ENCODE measurements at regions not wholly inside any gene's neighbourhood (a gene's known extent, or its start where the extent isn't known, plus 50 kb on each side); places are given as distances from the start of the nearest gene placed in this dataset.
"Not testable (repeated sequence)": the region's sequence is repeated elsewhere in the genome, so short reads cannot be mapped to it uniquely, and the experiment has no call there.

DNA sequence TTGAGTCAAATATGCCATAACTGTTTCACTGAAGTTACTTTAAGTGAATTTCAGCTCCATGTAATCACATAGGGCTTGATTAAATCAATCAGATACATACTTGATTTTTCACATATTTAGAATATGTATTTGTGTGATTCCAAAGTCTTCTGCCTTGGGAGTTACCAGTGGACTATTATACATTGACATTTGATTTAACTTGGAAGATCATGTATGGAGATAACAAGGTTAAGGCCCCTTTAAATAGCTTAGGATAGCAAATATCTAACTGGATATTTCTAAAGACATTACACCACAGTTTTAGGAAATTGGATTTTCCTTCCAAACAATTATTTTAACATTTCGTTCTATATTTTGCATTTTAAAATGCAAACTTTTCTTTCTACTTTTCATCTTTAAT is 405.0 kb downstream of the RAP2B start:
- DNase-seq = no peak

DNA sequence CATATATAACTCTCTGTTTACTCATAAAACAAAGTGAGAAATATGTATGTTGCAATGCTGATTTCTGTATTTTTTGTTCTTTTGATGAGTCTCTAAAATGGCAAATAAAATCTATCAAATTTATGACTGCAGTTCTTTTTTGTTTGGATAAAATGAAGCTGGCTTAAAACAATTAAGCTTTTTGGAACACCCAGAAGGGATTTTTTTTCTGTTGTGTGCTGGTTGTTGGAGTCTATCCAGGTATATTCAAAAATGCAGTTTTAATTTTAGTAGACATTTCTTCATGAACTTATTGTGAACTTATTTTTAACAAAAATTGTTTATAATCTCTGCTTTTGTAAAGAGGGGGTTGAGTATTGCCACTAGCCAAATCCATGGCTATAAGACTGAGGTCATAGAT is 405.5 kb downstream of the RAP2B start:
- DNase-seq = no peak

DNA sequence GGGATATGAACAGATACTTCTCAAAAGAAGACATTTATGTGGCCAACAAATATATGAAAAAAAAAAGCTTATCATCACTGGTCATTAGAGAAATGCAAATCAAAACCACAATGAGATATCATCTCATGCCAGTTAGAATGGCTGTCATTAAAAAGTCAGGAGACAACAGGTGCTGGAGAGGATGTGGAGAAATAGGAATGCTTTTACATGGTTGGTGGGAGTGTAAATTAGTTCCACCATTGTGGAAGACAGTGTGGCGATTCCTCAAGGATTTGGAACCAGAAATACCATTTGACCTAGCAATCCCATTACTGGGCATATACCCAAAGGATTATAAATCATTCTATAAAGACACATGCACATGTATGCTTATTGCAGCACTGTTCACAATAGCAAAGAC is 408.5 kb downstream of the RAP2B start:
- DNase-seq = not testable (repeated sequence)

DNA sequence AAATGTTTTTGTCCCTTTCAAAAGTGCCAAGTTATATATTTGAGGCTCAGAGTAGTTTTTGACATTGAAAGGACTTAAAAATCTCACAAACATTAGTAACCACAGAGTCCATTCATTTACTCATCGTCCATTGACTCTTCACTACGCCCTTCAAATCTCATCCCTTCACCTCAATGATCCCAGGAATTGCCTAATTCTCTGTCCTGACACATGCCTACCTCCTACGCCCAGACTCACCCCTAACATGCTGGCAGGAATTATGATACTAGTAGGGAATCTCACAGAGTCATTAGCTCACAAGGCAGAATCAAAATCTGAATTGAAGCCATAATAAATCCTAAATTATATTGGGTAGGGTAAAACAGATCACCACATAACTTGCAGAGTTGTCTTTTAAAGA is 410.1 kb downstream of the RAP2B start:
- no peak for DNase-seq

DNA sequence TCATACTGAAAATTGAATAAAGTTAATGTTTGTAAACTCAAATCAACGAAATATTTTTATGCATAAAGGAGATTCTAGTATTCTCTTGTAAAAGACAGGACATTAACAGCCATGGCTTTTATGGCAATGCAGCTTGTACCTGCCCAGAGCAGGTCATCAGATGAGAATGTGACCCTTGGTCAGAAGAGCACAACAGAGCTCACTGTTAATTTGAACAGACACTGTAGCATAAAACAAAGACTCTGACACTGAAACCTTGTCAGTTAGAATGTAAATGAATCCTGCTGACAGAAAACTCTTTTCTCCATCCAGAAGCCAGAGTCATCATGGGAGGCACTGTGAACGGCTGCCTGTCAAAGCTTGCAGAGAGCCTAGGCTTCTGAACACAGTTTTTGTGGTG is 410.6 kb downstream of the RAP2B start:
- DNase-seq = no peak

DNA sequence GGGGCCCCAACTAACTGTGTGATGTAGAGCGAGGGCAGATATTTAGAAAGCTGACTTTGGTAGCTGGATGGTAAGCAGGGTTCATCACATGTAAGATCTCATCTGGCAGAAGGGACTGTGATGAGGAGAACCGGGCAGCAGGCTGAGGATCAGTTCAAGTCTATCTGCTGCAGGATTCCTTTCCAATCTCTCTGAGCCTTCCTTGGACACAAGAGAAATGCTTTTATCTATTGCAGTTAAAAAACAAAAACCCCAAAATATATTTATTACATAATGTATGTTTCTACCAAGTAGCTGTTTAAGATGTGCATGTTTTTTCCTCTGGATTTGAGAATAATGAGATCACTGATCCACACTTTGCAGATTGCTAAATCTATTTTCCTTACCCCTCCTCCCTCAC is 411.5 kb downstream of the RAP2B start:
- no peak for DNase-seq

DNA sequence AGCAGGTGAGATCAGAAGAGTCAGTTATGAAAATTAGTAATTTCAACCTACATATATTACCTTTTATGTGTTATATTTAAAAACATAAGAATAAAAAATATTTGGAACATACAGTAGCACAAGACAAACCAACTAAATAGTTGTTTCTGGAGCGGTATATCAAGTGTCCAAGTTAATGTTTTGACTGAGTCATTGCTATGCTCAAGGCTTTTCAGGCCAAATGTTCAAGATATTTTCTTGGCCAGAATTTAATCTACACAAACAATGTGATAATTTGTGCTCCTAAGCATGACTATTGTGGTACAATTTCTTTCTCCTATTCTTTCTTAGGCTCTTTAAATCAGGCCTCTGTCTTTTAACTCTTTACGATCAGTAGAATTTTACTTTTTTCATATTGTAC is 412.4 kb downstream of the RAP2B start:
- no peak for DNase-seq

DNA sequence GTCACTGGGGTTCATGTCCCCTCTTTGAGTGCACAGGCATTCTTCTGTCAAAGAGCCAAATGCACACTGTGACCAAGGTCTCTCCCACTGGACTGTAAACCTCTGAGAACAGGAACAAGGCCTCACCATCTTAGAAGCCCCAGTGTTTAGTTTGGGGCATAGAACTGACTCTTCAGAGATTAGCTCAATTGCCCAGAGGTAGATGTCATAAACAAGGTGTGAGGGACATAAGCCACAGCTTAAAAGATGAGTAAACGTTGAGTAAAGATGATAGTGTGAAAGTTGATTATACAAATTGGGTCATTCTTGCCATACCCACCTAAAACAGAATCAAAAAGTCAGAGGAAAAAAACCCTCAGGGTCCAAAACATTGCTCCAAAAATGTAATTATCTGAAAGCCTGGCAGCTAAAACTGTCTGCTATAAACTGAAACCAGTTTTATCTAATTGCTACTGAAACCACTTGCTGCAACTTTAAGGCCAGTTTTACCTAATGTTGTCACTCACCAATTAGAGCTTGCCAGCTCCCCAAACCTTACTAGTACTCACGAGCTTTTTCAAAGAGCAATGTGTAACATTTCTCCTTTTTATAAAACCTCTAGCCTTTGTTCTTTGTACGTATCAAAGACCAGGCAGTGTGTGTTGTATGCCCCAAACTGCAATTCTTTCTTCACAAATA is 415.2 kb downstream of the RAP2B start:
- DNase-seq = no peak

DNA sequence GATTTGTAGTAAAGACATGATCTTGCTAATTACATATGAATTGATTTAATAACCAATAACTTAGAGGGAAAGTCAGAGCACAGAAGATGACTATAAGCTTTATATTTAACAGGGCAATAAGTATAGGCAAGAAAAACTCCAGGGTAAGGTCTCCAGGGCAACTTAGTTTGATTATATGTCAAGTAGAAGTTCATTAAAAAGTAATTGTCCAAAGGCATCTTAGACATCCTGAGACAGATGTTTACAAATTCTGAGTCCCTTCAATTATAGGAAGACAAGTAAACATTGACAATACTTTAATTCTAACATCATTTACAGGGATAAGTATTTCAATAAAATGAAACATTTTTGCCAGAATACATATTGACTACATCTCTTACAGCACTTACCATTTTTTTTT is 416.0 kb downstream of the RAP2B start:
- DNase-seq = no peak

DNA sequence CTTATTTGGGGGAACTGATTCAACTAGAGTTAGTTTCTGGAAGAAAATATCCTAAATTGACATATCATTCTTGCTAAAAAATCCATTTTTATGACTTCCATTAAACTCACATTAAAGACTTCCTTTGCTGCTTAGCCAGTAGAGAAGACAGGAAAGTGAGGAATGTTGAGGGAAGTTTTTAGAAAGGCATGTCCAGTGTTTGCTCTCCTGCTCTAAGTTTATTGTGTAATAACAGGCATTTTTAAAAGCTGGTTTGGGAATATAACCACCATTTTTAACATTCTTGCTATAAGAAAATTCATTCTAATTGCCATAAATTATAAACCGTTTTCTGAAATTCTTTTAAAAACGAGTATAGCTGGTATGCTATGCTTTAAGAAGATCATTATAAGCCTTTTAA is 428.0 kb downstream of the RAP2B start:
- DNase-seq = peak; percentile 22

DNA sequence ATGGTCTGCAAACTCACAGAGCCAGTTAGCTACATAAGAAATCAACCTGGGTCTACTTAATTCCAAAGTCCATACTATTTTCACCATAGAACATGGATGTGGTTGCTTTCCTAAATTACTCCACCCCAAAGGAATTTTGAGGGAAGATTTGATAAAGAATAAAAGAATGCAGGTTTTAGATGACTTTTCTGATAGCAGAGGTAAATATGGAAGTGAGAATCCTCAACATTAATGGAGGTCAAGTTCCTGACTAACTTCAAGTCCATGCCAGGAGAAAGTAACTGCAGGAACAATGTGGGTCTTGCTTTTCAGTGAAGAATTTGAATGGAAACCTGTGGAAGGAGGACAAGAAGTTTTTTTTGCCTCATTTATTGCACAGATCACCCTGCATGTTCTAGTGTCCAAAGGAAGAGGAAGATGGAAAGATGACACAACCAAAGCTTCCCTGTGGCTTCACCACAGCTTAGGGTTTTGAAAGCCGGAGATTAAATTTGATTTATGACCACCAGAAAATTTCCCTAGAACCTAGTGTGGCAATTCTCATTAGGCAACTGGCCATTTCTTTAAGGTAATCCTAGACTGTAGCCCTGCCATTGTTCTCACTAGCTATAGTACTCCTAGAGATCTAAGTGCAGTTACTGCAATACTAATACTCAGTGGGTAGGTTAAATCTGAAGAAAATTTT is 429.7 kb downstream of the RAP2B start:
- DNase-seq = peak; percentile 64

DNA sequence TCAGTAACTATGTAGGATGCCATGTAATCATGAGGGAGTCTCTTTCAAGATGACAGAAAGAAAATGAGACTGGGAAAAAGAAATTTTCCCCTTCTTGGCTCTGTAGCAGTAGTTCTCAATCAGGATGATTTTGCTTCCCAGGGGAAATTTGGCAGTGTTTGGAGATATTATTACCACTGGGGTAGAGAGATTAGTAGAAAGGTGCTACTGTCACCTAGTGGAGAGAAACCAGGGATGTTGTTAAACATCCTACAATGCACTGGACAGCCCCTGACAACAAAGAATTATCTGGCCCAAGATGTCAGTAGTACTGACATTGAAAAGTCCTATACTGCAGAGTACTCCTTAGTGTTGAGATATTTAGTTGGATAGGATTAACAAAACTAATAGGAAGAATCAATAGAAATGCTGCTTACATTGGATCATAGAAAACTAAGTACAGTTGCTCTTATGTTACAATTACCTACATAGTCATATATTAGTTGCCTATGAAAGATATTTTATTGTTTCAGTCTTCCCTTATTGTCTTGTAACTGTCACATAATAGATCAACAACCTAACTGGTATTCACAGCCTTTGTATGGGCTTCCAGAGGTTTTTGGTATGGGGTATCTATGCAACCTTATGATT is 433.3 kb downstream of the RAP2B start:
- peak; percentile 59 for DNase-seq

DNA sequence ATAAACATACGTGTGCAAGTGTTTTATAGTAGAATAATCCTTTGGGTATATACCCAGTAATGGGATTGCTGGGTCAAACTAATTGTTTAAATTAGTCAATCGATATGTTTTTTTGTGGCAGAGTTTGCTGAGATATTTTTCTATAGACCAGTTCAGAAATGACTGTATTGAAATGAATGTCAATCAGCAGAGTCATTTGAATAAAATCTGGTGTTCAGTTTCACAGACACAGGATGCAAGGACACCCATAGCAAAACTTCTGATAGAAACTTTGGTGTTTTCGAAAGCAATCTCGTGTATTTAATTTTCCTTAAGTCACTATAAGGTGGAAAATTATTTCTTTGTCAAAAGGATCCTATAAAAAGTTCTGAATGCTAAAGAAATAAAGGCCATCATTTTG is 434.4 kb downstream of the RAP2B start:
- no peak for DNase-seq

DNA sequence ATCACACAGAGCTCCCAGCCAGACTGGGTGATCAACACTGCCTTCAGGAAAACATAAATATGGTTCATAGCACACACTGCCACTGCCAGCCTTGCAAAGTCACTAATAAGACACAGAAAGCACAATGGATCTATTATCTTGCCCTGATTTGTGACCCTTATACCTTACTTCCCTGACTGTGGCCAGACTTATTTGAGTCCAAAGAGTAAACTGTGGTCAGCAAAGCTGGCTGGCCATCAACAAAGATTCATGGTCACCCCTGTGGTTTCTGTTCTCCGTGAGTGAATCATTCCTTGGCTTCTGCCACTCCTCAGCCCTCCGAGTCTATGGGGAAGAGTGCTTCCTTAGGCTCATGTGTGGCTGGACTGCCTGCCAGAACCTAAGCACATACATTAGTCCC is 437.7 kb downstream of the RAP2B start:
- DNase-seq = peak; percentile 77

DNA sequence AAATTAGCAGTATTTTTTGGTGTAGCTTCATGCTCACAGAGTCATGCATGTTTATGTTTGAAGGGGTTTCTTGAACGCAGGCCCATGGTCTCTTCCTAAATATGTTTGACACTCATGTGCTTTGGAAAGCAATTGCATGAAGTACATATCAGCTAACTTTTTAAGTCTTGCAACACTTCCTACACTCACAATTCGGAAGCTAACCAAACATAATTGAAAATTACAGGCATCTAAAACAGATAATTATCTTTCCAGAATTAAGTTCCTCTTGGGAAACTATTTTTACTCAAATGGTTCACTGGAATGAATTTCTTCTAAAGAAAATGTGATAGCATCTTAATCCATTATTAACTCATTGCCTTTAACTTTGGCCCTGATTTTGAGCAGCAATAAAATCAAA is 438.9 kb downstream of the RAP2B start:
- no peak for DNase-seq

DNA sequence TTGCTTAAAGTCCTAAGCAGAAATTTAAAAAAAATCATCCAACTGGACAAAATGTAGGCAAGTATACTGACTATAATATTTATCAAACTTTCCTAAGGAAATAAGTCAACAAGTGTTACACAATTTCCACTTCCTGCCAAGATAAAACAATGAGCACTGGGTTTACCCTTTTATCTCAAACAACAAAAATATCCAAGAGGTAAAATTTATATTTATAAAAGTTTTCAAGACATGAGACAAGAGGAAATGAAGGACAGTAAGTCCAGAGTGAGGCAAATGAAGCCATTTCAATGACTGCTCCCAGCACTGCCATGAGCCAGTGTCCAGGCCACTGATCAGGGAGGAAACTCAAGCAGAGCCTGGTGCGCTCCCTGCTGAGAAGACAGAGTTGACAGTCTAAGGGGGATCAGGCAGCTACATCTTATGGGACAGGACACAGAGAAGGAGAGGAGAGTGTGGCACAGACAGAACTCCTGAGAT is 439.4 kb downstream of the RAP2B start:
- no peak for DNase-seq

DNA sequence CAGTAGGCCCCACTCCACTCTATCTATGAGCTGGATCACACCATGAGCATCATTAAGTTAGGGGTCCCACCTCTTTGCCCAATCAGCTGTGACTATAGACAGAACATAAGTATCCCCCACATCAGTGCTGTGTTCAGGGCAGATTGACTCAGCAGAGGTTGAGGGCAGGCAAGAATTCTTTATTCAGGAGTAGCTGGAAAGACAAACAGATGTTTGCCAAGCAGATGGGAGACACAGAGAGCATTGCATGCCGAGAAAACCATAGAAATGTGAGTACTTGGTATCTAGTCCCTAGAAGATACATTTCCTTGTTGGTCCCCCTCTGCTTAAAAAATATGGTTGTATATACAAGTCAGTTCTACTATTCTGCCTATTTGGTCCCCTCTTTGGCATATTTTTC is 440.8 kb downstream of the RAP2B start:
- no peak for DNase-seq

DNA sequence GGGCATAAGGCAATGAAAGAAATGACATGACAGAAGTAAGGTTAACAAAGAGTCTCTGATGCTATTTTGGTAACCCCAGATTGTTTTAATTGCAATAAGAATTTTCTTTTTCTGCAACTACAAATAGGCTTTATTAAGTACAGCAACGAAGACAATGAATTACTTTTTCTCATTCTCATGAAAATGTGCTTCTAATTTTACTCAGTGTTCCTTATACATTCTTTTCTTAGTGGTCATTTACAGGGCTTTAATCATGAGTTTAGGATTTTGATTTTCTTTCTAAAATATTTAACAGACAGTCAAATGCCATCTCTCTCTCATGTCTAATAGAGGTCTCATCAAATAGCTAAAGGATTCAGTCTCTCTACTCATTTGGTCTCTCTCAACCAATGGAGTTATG is 452.1 kb downstream of the RAP2B start:
- peak; percentile 58 for DNase-seq

DNA sequence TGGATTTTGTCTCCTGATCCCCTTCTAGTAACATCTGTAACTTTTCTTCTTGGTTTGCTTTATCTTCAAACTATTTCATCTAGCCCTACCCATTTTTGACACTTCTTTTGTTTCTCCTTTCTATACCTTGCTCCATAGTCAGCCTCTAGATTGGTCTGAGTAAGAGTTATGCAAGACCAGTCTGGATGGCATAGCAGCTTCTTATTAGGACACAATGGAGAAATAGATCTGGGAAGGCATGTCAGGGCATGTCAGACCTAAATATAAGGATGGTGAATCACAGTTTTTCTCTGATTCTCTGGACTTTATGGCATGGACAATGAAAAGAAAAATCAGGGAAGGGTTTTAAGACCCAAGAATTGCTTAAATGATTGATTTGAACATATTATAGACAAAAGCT is 452.5 kb downstream of the RAP2B start:
- peak; percentile 75 for DNase-seq

DNA sequence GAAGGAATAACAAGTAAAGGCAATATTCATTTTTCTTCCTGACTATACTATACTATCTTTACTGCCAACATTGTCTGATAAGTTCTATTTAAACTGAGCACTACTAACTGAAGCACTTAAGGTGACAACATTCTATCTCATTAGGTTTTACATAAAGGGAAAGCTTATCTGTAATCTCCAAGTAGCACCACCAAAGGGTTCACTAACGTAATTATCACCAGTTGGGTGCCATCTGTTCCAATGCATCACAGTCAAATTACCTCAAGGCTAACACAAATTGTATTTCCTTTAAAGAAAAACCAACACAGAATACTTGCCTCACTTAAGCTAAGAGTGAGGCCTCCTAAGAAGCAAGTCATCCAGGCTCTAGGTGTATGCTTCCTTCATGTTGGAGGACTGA is 453.8 kb downstream of the RAP2B start:
- DNase-seq = no peak

DNA sequence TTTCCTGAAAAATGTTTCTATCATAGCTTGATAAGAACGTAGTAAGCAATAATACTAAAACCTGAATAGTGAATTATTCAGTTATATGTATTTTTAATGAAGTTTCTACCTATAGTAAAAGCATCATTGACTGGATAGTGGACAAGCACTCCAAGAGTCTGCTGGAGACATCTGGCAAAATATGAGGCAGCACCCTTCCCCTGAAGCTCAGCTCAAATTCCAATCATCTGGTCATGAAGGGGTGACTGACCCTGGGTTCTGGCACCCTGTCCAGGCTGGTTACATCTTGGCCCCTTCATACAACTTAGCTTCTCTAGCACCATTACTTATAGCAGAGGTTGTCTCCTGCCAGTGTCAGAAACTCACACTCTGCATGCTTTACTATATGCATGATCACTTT is 455.4 kb downstream of the RAP2B start:
- no peak for DNase-seq

DNA sequence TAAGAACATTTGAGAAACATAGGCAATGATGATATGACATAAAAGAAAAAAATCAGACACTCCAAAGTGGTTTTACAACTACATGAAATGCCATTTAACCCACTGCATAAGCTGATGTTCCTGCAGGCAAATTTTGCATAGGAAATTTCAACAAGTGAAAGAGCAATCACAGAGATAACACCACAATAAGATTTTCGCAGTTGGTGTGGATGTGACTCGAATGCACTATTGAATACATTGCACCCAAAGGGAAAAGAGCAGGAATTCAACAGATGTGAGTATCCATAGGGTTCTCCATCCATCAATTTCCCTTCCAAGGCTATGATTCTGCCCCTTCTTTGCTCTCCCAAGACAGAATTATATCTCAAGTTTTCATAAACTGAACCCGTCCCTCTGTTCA is 456.1 kb downstream of the RAP2B start:
- DNase-seq = no peak

DNA sequence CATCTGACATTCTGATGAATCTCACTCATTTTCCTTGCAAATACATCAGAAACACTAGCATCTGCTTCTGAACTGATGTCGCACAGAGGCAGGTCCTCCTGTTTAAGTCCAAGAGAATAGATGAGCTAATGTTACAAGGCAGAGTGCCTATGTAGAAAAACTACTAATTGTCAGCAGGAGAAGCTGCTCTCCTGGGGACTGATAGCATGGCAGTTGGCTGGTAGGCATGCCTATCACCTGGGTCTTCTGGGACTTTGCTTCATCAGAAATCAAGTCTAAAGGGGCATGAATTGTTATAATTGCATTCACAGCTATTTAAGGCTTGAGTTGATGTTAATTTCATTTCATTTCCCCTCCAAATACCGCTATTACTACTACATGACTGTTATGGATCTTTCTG is 457.2 kb downstream of the RAP2B start:
- no peak for DNase-seq

DNA sequence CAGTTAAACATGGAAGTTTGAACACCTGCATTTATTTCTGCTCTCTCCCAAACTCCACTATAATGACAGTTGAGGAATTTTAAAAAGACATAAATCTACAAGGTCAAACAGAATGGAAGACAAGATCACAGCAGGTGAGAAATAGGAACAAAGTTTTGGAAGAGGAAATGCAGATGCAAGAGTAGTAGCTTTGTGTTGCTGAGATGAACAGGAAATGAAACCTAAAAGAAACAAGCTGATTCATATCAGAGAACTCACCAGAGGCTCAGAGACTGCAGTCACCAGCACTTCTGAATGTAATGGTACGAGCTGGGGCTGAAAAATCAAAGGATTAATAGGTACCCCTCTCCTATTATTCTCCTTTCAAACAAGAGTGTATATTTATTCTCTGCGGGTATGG is 459.9 kb downstream of the RAP2B start:
- no peak for DNase-seq

DNA sequence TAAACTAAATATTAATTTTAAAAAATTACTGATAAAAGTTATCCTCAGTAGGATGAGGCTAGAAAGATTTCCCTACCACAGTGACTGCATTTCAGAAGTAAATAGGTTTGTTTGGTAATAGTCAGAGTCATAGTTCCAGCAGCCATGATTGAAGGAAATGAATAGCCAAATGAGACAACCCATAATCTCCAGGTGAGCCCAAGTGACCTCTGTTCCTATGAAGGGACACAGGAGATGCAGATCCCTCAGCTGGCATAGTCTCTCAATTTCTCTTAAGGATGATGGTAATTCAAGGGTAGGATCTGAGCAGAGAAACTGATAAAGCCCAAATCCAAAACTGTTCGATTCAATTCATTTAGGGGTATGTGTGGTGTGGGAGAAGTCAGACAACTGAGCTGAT is 461.8 kb downstream of the RAP2B start:
- no peak for DNase-seq
